Spleen (tissue), 11 donors: ENCODE measurements at regions not wholly inside any gene's neighbourhood (a gene's known extent, or its start where the extent isn't known, plus 50 kb on each side); places are given as distances from the start of the nearest gene placed in this dataset.

Experiments used
- DNase-seq: peaks from one replicate; pipeline ENCODE4 v3.0.0-alpha.2; 2020
- H3K27ac ChIP-seq, 8 donors: fragments of 200-600 bp; sonication (generic) in 7 of 8; 1 replicate in 4 of 8; 2 replicates in 4 of 8; pipeline versions ENCODE4 v1.5.0 to v1.8.0; 2016 to 2021; ENCODE audit warnings: inconsistent platforms in 4 of 8, mild to moderate bottlenecking in 4 of 8, moderate library complexity in 1 of 8
- H3K27me3 ChIP-seq, 7 donors: fragments of 200-600 bp; sonication (generic) in 6 of 7; replicated peaks in 1 of 7; 1 replicate in 4 of 7; 2 replicates in 3 of 7; pipeline versions ENCODE4 v1.5.0 to v1.8.0; 2016 to 2021; ENCODE audit warnings: inconsistent platforms in 3 of 7, mild to moderate bottlenecking in 1 of 7
- H3K36me3 ChIP-seq, 6 donors: fragments of 200-600 bp; sonication (generic) in 5 of 6; 1 replicate in 4 of 6; 2 replicates in 2 of 6; pipeline versions ENCODE4 v1.5.0 to v1.8.0; 2016 to 2021; ENCODE audit warnings: inconsistent platforms in 2 of 6
- H3K4me1 ChIP-seq, 6 donors: fragments of 200-600 bp; sonication (generic) in 5 of 6; 1 replicate in 3 of 6; 2 replicates in 3 of 6; pipeline versions ENCODE4 v1.5.0 to v1.8.0; 2016 to 2021; ENCODE audit warnings: inconsistent platforms in 3 of 6
- H3K4me3 ChIP-seq, 8 donors: fragments of 200-600 bp; sonication (generic) in 7 of 8; 1 replicate in 4 of 8; 2 replicates in 4 of 8; pipeline versions ENCODE4 v1.5.0 to v1.8.0; 2016 to 2021; ENCODE audit warnings: inconsistent platforms in 4 of 8, mild to moderate bottlenecking in 4 of 8, moderate library complexity in 2 of 8
- H3K9me3 ChIP-seq, 8 donors: fragments of 200-600 bp; sonication (generic) in 7 of 8; 1 replicate in 4 of 8; 2 replicates in 4 of 8; pipeline versions ENCODE4 v1.5.0 to v1.8.0; 2016 to 2021; ENCODE audit warnings: inconsistent platforms in 4 of 8
- POLR2A ChIP-seq, 3 donors: fragments of 450-650 bp; IDR thresholded peaks; one replicate each; pipeline ENCODE4 v1.5.1; 2017; ENCODE audit warnings: antibody characterized with exemption in 3 of 3, mild to moderate bottlenecking in 1 of 3
- POLR2AphosphoS5 ChIP-seq, 3 donors: sonication (generic); formaldehyde crosslinking; IDR thresholded peaks; one replicate each; pipeline ENCODE4 v1.5.1; 2017; ENCODE audit warnings: antibody characterized with exemption in 3 of 3
- WGBS, 5 donors: extraction: QIAGEN DNeasy Blood & Tissue Kit in 3 of 5; methylation state at CpG; one replicate each; pipeline versions ENCODE4 v1.1.5 to v1.1.7; 2013 to 2018; 5-methylcytosine and 5-hydroxymethylcytosine counted together
- intact Hi-C: fragments of 100-400 bp; cut with DNase I; formaldehyde crosslinking; loops from one replicate; pipeline ENCODE4 v1.15.0; 2023; ENCODE audit warnings: low total_unique reads
- TF ChIP-seq, protein P1 (sequence below), 11 experiments: fragments of 200-600 bp in 7 of 11; fragments of 450-650 bp in 4 of 11; sonication (generic) in 4 of 11; IDR thresholded peaks in 8 of 11; conservative IDR thresholded peaks in 3 of 11; 1 replicate in 7 of 11; 2 replicates in 4 of 11; pipeline versions ENCODE4 v1.4.0 to v1.8.0; 2016 to 2021; ENCODE audit warnings: antibody characterized with exemption in 11 of 11, inconsistent platforms in 4 of 11, mild to moderate bottlenecking in 1 of 11
- donor health status: healthy with polysubstance abuse.
- donor health status: DM: no; HTN: no; CAD: no; lungs with moderate emphysema.
- donor health status: DM: no; HTN: no; CAD: no.
- donor health status: Bipolar disorder and iron deficiency.
- donor health status: healthy.
- donor health status: DM: no; HTN: no; CAD: no.
- donor health status: DM: yes; HTN: yes; CAD: no.

DNA sequence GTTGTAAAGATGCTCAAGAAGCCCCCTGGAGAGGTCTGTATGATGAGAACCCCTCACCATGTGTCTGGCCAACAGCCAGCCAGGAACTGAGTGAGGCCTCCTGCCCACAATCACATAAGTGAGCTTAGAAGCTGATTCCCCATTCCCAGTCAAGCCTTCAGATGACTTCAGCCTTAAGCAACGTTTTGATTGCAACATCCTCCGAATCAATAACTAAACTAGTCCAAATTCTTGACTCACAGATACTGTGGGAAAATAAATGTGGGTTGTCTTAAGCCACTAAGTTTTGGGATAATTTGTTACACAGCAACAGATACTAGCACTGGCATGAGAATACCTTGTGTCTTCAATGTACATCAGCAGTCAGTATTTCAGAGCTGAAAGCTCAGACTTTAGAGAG, 54.5 kb upstream of the HS3ST4 start:
- Histone ChIP-seq H3K27me3 (peaks cover 0 to 7% (median 0%) of the 10 kb centered on the region in 7 donors), H3K27ac (no peak overlapping the region), H3K9me3 (no peaks in the 10 kb centered on the region), H3K36me3 (no peaks in the 10 kb centered on the region), H3K4me3 (no peak overlapping the region), H3K4me1 (no peaks in the 10 kb centered on the region)
- intact Hi-C loops = no loop called here
- WGBS, 5 donors = 59 to 83% (median 74%) methylated on average over 2 of the region's 2 CpGs
- DNase-seq = no peak
- TF ChIP-seq POLR2A (IDR thresholded peaks at IDR 0.05) (no peak), POLR2AphosphoS5 (IDR thresholded peaks at IDR 0.05) (no peak)
- TF ChIP-seq, protein P1, sequence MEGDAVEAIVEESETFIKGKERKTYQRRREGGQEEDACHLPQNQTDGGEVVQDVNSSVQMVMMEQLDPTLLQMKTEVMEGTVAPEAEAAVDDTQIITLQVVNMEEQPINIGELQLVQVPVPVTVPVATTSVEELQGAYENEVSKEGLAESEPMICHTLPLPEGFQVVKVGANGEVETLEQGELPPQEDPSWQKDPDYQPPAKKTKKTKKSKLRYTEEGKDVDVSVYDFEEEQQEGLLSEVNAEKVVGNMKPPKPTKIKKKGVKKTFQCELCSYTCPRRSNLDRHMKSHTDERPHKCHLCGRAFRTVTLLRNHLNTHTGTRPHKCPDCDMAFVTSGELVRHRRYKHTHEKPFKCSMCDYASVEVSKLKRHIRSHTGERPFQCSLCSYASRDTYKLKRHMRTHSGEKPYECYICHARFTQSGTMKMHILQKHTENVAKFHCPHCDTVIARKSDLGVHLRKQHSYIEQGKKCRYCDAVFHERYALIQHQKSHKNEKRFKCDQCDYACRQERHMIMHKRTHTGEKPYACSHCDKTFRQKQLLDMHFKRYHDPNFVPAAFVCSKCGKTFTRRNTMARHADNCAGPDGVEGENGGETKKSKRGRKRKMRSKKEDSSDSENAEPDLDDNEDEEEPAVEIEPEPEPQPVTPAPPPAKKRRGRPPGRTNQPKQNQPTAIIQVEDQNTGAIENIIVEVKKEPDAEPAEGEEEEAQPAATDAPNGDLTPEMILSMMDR (IDR thresholded peaks at IDR 0.05 in 8 of 11, conservative IDR thresholded peaks at IDR 0.05 in 3 of 11) = no peak

DNA sequence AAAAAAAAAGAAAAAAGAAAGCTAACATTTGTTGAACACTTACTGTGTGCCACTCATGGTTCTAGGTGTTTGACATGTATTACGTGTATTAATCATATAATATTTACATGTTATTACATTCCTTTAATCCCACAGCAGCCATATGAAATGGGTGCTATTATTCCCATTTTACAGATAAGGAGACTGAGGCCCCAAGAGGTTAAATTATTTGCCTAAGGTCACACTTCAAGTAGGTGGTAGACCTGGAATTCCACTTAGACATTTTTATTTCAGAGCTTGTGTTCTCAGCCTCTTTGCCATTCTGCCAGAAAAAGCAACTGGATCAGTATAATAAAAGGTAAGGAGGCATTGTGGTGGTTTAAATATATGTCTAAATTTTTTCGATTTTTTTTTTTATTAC, 55.1 kb upstream of the HS3ST4 start:
- Histone ChIP-seq H3K4me1 (no peaks in the 10 kb centered on the region), H3K27ac (no peak overlapping the region), H3K36me3 (no peaks in the 10 kb centered on the region), H3K4me3 (no peak overlapping the region), H3K9me3 (peaks cover 0 to 5% (median 0%) of the 10 kb centered on the region in 8 donors), H3K27me3 (peaks cover 0 to 7% (median 0%) of the 10 kb centered on the region in 7 donors)
- intact Hi-C loops = no loop called here
- TF ChIP-seq POLR2A (IDR thresholded peaks at IDR 0.05) (no peak), POLR2AphosphoS5 (IDR thresholded peaks at IDR 0.05) (no peak)
- TF ChIP-seq, protein P1 (IDR thresholded peaks at IDR 0.05 in 8 of 11, conservative IDR thresholded peaks at IDR 0.05 in 3 of 11) = no peak
- WGBS, 5 donors = 81 to 89% (median 83%) methylated on average over 2 of the region's 2 CpGs
- DNase-seq = no peak

DNA sequence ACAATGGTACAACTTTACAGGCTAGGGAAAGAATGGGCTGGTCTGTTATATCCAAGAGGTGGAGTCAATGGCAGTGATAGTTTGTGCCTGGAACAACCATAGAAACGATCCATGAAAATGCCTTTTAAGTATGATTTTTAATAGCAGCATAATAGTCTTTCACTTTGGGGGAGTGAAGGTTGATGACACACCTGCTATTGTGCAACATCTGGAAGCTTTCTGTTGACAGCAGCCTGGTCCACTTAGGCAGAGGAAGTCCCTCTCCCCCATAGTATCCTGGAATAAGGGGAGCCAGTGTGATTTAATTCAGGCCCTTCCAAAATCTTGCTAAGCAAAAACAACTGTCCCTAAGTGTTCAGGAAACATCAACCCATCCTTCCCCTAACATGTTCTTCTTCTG, 56.3 kb upstream of the HS3ST4 start:
- H3K36me3 ChIP-seq = no peaks in the 10 kb centered on the region
- H3K27me3 ChIP-seq = peaks cover 0 to 7% (median 0%) of the 10 kb centered on the region in 7 donors
- TF ChIP-seq POLR2AphosphoS5 (IDR thresholded peaks at IDR 0.05) = no peak
- TF ChIP-seq, protein P1 (IDR thresholded peaks at IDR 0.05 in 8 of 11, conservative IDR thresholded peaks at IDR 0.05 in 3 of 11) = no peak
- no peak for TF ChIP-seq POLR2A (IDR thresholded peaks at IDR 0.05)
- intact Hi-C loops = no loop called here
- H3K4me3 ChIP-seq = no peak overlapping the region
- 56 to 81% (median 75%) methylated on average over 1 of the region's 1 CpG for WGBS, 5 donors
- H3K27ac ChIP-seq = no peak overlapping the region
- peaks cover 0 to 7% (median 0%) of the 10 kb centered on the region in 8 donors for H3K9me3 ChIP-seq
- DNase-seq = no peak
- no peaks in the 10 kb centered on the region for H3K4me1 ChIP-seq

DNA sequence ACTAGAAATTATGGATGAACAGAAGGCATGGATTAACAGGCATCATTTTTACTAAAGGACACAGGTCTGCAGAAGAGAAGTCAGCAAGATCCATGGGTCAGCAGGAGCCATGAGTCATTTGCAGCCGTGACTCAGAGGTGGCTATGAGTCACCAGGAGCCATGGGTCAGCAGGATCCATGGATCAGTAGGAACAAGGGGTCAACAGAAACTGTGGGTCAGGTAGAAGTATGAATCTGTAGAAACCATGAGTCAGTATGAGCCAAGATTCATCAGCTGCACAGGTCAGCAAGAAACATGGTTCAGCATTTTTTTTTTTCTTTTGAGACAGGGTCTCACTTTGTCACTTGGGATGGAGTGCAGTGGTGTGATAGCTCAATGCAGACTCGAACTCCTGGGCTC, 58.2 kb upstream of the HS3ST4 start:
- H3K4me1 ChIP-seq = no peaks in the 10 kb centered on the region
- H3K27ac ChIP-seq = no peak overlapping the region
- H3K4me3 ChIP-seq = no peak overlapping the region
- peaks cover 0 to 7% (median 0%) of the 10 kb centered on the region in 7 donors for H3K27me3 ChIP-seq
- DNase-seq = no peak
- WGBS, 5 donors = 57 to 72% (median 66%) methylated on average over 2 of the region's 2 CpGs
- H3K9me3 ChIP-seq = peaks cover 0 to 16% (median 8%) of the 10 kb centered on the region in 8 donors
- TF ChIP-seq POLR2A (IDR thresholded peaks at IDR 0.05) (no peak), POLR2AphosphoS5 (IDR thresholded peaks at IDR 0.05) (no peak)
- TF ChIP-seq, protein P1 (IDR thresholded peaks at IDR 0.05 in 8 of 11, conservative IDR thresholded peaks at IDR 0.05 in 3 of 11) = no peak
- intact Hi-C loops = no loop called here
- H3K36me3 ChIP-seq = no peaks in the 10 kb centered on the region
